Colon (tissue), 2 donors: ENCODE measurements at regions not wholly inside any gene's neighbourhood (a gene's known extent, or its start where the extent isn't known, plus 50 kb on each side); places are given as distances from the start of the nearest gene placed in this dataset.
"Not testable (repeated sequence)": the region's sequence is repeated elsewhere in the genome, so short reads cannot be mapped to it uniquely, and the experiment has no call there.

Experiments
- FAIRE-seq: peaks from 2 replicates; lab custom pipeline; 2012; peaks lifted over from hg19 to GRCh38; lab: Jason Lieb, UNC
- donor health status: control.
- donor health status: control.

- FAIRE-seq = no peak
These were observed 133.2 kb upstream of the CENPW start for GRCh38 chr6:126206504-126207246.

- no peak for FAIRE-seq
These were observed 129.4 kb upstream of the CENPW start for GRCh38 chr6:126210398-126211075.

GRCh38 chr6:126217497-126217896, 122.4 kb upstream of the CENPW start:
- FAIRE-seq = no peak

GRCh38 chr6:126220901-126221300, 119.0 kb upstream of the CENPW start:
- FAIRE-seq = not testable (repeated sequence)

DNA sequence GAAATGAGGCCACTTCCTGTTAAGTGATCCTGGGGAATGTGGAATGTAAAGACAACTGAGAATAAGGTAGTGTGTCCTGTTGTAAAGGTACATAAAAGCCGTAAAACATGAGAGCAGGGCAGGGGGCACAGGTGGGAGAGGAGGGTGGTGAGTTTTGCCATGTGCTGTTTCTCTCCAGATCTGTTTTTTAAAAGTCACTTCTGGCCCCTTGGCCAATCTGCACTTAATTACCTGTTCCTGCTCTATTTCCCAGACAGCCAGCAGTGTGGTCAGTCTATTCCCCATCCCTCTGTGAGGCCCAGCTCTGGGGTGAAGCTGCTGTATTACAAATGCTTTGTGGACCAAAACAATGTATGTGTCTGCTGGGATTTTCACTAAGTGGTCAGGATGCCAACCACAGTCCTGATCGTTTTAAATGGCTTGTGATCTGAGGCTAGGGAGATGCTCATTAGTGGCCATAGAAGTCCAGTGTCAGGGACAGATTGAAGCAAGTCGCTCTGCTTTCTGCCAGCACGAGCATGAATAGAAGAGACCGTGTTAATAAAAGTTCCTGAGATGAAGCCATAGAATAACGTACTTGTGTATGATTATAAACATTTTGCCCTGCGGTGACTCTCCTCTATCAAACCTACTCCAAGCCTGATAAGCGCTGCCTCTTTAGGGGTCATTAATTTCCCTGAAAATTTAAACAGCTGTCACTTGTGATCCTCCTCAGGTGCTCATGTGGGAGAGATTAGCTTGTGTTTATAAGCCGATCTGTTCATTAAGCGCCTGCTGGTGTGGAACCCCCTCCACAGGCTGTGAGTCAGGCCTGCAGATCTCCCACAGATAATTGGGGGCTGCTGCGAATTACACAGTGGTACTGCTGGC, 111.8 kb upstream of the CENPW start:
- FAIRE-seq = no peak

DNA sequence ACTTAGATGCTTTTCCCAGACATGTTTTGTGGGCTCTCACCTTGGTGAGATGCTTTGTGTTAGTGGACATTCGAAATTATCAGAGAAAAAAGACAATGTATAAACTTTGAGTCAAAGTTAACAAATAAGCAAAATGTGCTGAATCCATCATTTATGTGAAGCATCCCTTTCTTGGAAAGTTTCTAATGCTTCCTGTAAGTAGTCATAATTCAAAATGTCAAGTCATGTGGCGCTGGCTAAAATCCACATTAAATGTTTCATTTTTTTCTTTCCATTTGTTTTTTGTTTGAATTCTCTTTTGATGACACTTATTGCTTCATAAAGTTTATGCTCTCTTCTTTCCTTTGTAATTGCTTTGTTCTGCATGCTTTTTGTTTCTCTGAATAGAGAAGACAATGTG, 107.2 kb upstream of the CENPW start:
- no peak for FAIRE-seq

GRCh38 chr6:126233192-126233591, 106.7 kb upstream of the CENPW start:
- no peak for FAIRE-seq

GRCh38 chr6:126235363-126235762, 104.6 kb upstream of the CENPW start:
- FAIRE-seq = no peak

- FAIRE-seq = no peak
These were observed 94.8 kb upstream of the CENPW start for GRCh38 chr6:126245077-126245476.

- no peak for FAIRE-seq
These were observed 87.8 kb upstream of the CENPW start for GRCh38 chr6:126252154-126252553.

GRCh38 chr6:126253431-126253830, 86.5 kb upstream of the CENPW start:
- no peak for FAIRE-seq

GRCh38 chr6:126258150-126258549, 81.8 kb upstream of the CENPW start:
- no peak for FAIRE-seq

GRCh38 chr6:126261792-126262421, 78.0 kb upstream of the CENPW start:
- no peak for FAIRE-seq

GRCh38 chr6:126264265-126264664, 75.7 kb upstream of the CENPW start:
- FAIRE-seq = no peak

- peak; percentile 36 for FAIRE-seq
These were observed 73.3 kb upstream of the CENPW start for GRCh38 chr6:126266664-126267063.

DNA sequence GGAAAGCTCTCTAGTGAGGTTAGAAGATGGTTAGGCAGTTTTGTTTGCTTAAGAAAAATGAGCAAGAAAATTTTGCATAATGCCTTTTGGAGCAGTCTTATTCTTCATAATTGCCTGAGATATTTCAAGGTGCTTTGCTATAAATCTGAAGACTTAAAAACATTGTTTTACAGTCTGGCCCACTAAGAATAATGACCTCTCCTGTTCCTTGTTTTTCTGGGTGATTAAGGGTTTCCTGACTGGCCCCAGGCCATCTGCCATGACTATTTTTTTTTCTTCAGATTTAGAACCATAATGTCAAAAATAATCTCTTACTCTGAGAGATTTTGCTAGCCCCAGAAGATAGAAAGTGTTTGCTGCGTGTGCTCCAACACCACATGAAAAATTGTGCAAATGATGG, 72.3 kb upstream of the CENPW start:
- FAIRE-seq = no peak

GRCh38 chr6:126268092-126268491, 71.8 kb upstream of the CENPW start:
- no peak for FAIRE-seq

DNA sequence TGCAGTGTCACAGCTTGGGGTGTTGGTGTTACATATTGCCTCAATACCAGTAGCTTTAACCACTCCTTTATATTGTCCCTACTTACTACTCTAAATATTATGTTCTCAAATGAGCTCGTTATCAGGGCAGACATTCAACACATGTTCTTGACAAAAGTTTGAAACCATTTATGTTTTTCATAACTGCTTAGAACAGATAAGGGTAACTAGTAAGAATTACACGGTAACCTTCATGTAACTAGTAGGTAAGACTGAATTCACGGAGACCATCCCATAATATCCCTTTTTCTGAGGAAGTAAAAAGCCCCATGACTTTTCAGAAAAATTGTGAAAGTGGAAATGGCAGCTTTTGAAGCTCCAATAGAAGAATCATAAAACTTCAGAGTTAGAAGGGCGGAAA, 59.6 kb upstream of the CENPW start:
- no peak for FAIRE-seq

GRCh38 chr6:126285871-126286365, 54.0 kb upstream of the CENPW start:
- FAIRE-seq = no peak
